HG03432 (cell line): ENCODE measurements at regions not wholly inside any gene's neighbourhood (a gene's known extent, or its start where the extent isn't known, plus 50 kb on each side); places are given as distances from the start of the nearest gene placed in this dataset.
"Not testable (repeated sequence)": the region's sequence is repeated elsewhere in the genome, so short reads cannot be mapped to it uniquely, and the experiment has no call there.

Source experiments
- ATAC-seq: cut with Tn5 transposase; IDR thresholded peaks from one replicate; pipeline ENCODE4 v1.9.1; 2021; ENCODE audit warnings: mild to moderate bottlenecking, moderate library complexity; ENCODE audit not compliant: unreplicated experiment

GRCh38 chrX:122856205-122856604 lies 327.9 kb upstream of the GRIA3 start:
- no peak for ATAC-seq

DNA sequence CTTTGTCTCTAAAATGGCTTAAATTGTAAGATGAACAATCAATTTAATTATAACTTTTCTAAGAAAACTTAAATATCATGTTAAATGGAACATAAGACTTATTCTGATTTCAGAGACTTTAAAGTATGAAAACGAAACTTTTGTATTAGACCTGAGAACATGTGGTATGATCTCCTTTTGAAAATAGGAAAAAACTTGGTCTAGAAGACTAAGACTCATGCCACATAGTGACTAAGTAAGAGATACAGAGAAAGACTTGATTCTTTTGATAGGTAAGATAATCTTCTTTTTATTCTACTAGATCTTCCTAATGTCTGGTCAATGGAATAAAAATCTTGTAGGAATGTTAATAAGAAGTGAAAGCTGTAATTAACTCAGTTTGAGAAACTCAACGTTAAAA lies 326.3 kb upstream of the GRIA3 start:
- no peak for ATAC-seq

- no peak for ATAC-seq
Measured at GRCh38 chrX:122863067-122863466, 321.0 kb upstream of the GRIA3 start.

DNA sequence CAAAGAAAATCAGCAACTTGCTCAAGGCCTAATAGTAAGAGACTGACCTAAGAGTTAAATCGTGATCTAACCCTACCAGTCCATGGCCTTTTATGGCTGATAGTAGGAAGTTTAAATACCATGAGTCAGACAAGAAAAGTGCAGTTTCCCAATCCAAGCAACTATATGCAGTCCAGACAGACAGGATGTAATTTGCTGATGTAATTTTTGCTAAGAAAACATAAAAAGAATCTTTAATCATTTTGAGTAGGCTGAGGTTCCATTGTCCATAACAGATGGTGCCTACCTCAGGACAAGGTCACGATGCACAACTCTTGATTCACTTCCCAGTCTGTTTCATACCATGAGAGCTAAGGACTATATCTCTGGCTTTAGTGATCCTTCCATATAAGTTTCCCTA lies 317.5 kb upstream of the GRIA3 start:
- no peak for ATAC-seq

- no peak for ATAC-seq
Measured at GRCh38 chrX:122868631-122869030, 315.4 kb upstream of the GRIA3 start.

- no peak for ATAC-seq
Measured at GRCh38 chrX:122869171-122869570, 314.9 kb upstream of the GRIA3 start.

- no peak for ATAC-seq
Measured at GRCh38 chrX:122878269-122878668, 305.8 kb upstream of the GRIA3 start.

- no peak for ATAC-seq
Measured at GRCh38 chrX:122880952-122881351, 303.1 kb upstream of the GRIA3 start.

DNA sequence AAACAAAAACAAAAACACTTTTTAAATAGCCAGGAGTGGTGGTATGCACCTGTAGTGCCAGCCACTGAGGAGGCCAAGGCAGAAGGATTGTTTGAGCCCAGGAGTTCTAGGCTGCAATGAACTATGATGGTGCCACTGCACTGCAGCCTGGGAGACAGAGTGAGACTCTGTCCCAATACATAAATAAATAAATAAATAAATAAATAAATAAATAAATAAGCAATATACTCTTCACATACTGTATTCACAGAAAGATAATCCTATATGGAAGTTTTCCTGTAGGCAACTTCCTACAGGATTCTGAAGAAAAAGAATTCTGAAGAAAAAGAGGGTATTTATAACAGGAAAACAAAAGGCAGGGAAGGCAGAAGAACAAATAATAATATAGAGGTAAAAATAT lies 293.3 kb upstream of the GRIA3 start:
- no peak for ATAC-seq

DNA sequence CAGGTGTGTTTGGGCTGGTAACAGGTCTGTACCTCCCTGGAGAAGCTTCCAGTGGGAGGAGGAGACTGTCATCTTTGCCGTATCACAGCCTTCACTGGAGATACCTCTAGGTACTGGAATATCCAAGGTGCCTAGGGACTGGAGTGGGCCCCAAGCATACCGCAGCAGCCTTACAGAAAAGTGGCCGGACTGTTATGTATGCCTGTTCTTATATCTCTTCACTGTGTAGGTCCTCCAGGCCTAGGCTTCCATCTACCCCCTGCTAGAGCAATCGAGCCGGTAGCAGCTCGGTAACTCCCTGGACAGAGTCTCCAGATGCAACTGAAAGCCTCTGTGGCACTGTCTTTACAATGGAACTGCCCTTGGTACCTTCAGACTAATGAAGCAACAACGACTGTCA lies 277.4 kb upstream of the GRIA3 start:
- ATAC-seq: no peak

GRCh38 chrX:122907375-122907774 lies 276.7 kb upstream of the GRIA3 start:
- no peak for ATAC-seq

- no peak for ATAC-seq
Measured at GRCh38 chrX:122910697-122911096, 273.4 kb upstream of the GRIA3 start.

- no peak for ATAC-seq
Measured at GRCh38 chrX:122913134-122913533, 270.9 kb upstream of the GRIA3 start.

GRCh38 chrX:122913764-122914163 lies 270.3 kb upstream of the GRIA3 start:
- ATAC-seq: no peak

- ATAC-seq: no peak
Measured at GRCh38 chrX:122914256-122914655, 269.8 kb upstream of the GRIA3 start.

DNA sequence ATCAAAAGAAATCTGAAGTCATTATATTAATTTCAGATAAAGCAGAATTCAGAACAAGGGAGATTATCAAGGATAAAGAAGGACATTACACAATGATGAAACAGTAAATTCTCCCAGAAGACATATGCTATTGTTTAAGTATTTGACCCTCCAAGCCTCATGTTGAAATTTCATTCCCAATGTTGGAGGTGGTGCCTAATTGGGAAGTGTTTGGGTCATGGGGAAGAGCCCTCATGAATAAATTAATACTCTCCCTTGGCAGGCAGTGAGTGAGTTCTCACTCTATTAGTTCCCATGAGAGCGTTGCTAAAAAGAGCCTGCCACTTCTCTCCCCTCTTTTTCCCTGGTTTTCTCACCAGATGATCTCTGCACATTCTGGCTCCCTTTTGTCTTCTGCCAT lies 249.9 kb upstream of the GRIA3 start:
- no peak for ATAC-seq

DNA sequence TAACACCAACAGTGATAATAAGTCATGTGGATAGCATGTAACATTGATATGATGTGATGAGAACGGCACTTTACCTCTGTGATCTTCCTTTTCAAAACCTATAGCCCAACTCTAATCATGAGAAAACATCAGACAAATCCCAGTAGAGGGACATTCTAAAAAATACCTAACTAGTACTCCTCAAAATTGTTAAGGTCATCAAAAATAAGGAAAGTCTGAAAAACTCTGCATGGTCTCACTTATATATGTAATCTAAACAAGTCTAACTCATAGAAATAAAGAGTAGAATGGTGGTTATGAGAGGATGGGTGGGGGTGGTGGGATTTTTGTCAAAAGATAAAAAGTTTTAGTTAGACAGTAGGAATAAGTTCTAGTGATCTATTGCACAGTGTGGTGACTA lies 243.9 kb upstream of the GRIA3 start:
- ATAC-seq: no peak

- ATAC-seq: no peak
Measured at GRCh38 chrX:122941806-122942205, 242.3 kb upstream of the GRIA3 start.

GRCh38 chrX:122943918-122944317 lies 240.2 kb upstream of the GRIA3 start:
- no peak for ATAC-seq

- ATAC-seq: no peak
Measured at GRCh38 chrX:122945328-122945727, 238.8 kb upstream of the GRIA3 start.

DNA sequence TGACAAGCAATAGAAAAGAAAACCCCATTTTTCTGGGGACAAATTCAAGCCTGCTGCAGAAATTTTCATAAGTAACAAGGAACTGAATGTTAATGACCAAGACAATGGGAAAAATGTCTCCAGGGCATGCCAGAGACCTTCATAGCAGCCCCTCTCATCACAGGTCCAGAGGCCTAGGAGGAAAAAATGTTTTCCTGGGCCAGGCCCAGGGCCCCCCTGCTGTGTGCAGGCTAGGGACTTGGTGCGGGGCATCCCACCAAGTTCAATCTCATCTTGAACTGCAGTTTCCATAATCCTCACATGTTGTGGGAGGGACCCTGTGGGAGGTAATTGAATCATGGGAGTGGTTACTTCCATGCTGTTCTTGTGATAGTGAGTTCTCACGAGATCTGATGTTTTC lies 211.5 kb upstream of the GRIA3 start:
- ATAC-seq: no peak

GRCh38 chrX:122982521-122982920 lies 201.6 kb upstream of the GRIA3 start:
- no peak for ATAC-seq

GRCh38 chrX:123002844-123003243 lies 181.2 kb upstream of the GRIA3 start:
- ATAC-seq: not testable (repeated sequence)

- no peak for ATAC-seq
Measured at GRCh38 chrX:123013141-123013540, 170.9 kb upstream of the GRIA3 start.
